Motor neuron (in vitro differentiated cells): ENCODE measurements at regions not wholly inside any gene's neighbourhood (a gene's known extent, or its start where the extent isn't known, plus 50 kb on each side); places are given as distances from the start of the nearest gene placed in this dataset.
A peak's percentile ranks its signal among the peaks of the same experiment; 100 is the strongest.
"Not testable (repeated sequence)": the region's sequence is repeated elsewhere in the genome, so short reads cannot be mapped to it uniquely, and the experiment has no call there.

Experiments
- ATAC-seq, 8 experiments: fragments of 200-7000 bp; cut with Tn5 transposase; replicated peaks in 6 of 8; 2 replicates each; pipeline ENCODE4 v1.8.0; 2021; ENCODE audit warnings: mild to moderate bottlenecking in 8 of 8, moderate library complexity in 8 of 8
- H3K27ac ChIP-seq, 2 donors: fragments of 250-450 bp; sonication (Bioruptor Pico); 2 replicates each; pipeline ENCODE4 v1.9.0; 2021; ENCODE audit warnings: antibody characterized with exemption in 2 of 2, mild to moderate bottlenecking in 2 of 2, moderate library complexity in 1 of 2
- H3K4me1 ChIP-seq, 2 donors: fragments of 250-450 bp; sonication (Bioruptor Pico); replicated peaks in 1 of 2; 2 replicates each; pipeline ENCODE4 v1.6.1; 2021; ENCODE audit warnings: antibody characterized with exemption in 2 of 2, mild to moderate bottlenecking in 2 of 2, moderate library complexity in 1 of 2
- H3K4me3 ChIP-seq, 5 donors: fragments of 250-450 bp; sonication (Bioruptor Pico); 2 replicates each; pipeline ENCODE4 v1.9.0; 2021; ENCODE audit warnings: antibody characterized with exemption in 5 of 5, mild to moderate bottlenecking in 5 of 5, moderate library complexity in 4 of 5
- WGBS, 10 experiments: fragments of 450-650 bp; shearing (Covaris generic); methylation state at CpG; one replicate each; pipeline ENCODE4 v1.0.0; 2022; 5-methylcytosine and 5-hydroxymethylcytosine counted together
- in situ Hi-C, 9 experiments: fragments of 400-800 bp; cut with MboI; loops; one replicate each; pipeline ENCODE4 v1.15.0; 2021; ENCODE audit warnings: low sequenced_read_pairs in 9 of 9, low pct_unique_long_range_greater_than_20kb in 2 of 9; ENCODE audit not compliant: unreplicated experiment in 9 of 9

DNA sequence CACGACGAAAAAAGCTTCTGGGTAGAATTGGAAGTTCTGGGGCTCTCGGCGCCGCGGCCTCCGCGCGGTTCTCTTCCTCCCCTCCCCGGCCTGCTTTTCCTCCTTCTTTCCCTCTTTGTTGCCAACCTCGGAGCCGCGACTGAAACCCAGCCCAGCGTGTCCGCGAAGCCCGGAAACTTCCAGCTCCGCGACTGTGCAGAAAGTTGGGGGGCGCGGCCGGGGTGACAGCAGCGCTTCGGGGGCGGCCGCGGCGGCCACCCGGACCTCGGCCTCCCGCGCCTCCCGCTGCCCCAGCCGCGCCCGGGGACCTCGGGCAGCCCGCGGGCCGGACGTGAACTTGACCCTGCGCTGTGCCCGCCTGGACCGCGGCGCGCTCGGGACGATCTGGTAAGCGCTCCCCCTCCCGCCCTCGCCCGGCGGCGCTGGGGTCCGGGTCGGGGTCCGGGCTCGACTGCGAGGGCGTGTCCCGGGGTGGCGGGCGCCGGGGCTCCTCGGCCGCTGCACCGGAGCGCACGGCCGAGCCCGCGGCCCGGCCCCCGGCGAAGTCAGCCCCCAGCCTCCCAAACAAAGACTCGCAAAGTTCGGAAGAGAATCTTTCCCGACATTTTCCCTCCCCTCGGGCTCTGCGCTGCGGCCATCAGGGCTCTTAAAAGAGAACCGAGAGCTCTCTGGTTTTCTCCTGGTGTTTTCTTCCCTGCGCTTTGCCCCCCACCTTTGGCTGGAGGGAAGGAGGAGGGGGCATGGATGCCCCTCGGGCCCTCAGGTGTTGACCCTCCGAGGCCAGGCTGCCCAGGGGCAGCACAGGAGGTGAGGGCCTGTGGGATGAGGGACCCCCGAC is 67.9 kb upstream of the WNT7B start:
- ATAC-seq, result peak in 7 of 8 experiments; percentile 20 to 64 (median 45)
- Histone ChIP-seq H3K4me3 (peak overlapping the region in 1 of 5 donors; percentile 12), H3K27ac (no peak overlapping the region), H3K4me1 (no peaks in the 10 kb centered on the region)
- WGBS, 10 experiments, result 0 to 14% (median 0%) methylated on average over 1 to 6 of the region's 87 CpGs; no CpG with 5 or more reads in 7 of the 10 experiments
- in situ Hi-C loops, result no loop called here

DNA sequence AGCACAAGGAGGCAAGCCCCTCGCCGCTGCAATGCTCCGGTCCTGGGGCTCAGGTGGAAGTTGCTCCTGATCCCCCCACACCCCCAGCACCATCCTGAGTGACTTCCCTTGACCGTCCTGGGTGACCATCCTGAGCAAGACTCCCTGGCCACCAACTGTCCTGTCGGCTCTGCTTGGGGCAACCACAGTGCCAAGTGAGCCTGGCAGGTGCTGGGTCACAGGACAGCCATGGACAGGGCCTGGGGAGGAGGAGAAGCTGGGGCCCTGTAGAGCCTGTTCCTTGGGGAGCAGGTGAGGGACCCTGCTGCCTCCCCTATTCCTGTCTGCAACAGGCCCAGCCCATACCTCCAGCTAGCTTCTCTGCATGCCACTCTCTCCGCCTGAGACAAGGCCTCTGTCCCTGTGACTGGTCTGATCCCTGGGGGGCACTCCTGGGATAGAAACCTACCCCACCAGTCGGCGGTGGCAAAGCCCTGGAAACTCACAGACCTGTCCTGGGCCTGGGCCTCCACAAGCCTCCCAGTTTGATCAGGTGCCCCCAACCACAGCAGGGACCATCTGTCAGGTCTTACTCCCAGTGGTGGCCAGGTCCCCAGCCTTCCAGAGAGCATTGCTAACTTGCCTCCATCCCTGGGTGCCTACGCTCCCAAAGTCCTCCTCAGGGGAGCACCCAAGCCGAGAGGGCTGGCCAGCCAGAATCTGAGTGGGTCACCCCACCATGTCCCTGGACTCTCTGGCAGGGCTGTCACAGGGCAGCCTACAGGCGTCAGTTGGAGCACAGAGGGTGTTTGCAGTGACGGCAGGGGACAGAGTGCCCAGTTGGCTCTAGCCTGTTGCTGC is 68.7 kb upstream of the WNT7B start:
- H3K27ac ChIP-seq, result no peak overlapping the region
- no peak overlapping the region for H3K4me3 ChIP-seq
- in situ Hi-C loops, result no loop called here
- H3K4me1 ChIP-seq, result no peaks in the 10 kb centered on the region
- ATAC-seq, result peak in 1 of 8 experiments; percentile 6
- WGBS, 10 experiments, result 48 to 75% (median 65%) methylated on average over 2 to 5 of the region's 12 CpGs; no CpG with 5 or more reads in 6 of the 10 experiments

DNA sequence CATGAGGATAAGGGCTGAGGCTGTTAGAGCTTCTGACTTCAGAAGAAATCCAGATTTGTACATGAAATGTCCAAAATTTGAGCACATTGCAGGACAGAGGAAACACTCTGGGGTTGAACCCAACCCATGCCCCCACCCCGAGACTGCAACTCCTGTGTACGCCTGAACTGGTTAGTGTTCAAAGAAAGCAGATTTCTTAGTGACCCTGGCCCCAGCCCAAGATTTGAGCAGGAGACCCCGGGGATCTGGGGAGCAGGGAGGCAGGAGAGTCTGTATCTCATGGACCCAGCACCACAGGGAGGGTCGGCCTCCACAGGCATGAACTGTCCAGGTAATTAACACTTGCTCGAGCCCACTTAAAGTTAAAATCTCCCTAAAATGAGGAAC is 69.3 kb upstream of the WNT7B start:
- ATAC-seq, result no peak
- no peaks in the 10 kb centered on the region for H3K4me1 ChIP-seq
- no peak overlapping the region for H3K4me3 ChIP-seq
- WGBS, 10 experiments, result 0 to 100% (median 62%) methylated on average over 1 to 4 of the region's 5 CpGs; no CpG with 5 or more reads in 4 of the 10 experiments
- in situ Hi-C loops, result no loop called here
- no peak overlapping the region for H3K27ac ChIP-seq

DNA sequence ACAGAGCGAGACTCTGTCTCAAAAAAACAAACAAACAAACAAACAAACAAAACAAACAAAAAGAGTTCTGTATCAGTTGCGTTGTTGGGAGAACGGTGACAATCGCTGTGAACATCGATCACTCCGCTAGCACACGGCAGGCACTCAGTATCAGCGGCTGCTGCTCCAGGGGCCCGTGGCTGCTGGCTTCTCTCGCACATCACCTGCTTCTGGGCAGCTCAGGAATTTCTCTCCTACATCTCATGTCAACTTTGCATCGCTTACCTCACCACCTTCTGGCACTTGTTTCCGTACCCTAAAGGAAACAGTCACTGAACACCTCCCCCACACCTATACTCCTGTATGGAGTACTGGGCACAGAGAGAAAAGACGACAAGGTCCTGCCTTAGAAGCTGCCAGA is 70.3 kb upstream of the WNT7B start:
- no peak overlapping the region for H3K4me3 ChIP-seq
- no peaks in the 10 kb centered on the region for H3K4me1 ChIP-seq
- 20 to 100% (median 73%) methylated on average over 1 to 5 of the region's 13 CpGs; no CpG with 5 or more reads in 2 of the 10 experiments for WGBS, 10 experiments
- no peak for ATAC-seq
- H3K27ac ChIP-seq, result no peak overlapping the region
- in situ Hi-C loops, result no loop called here

DNA sequence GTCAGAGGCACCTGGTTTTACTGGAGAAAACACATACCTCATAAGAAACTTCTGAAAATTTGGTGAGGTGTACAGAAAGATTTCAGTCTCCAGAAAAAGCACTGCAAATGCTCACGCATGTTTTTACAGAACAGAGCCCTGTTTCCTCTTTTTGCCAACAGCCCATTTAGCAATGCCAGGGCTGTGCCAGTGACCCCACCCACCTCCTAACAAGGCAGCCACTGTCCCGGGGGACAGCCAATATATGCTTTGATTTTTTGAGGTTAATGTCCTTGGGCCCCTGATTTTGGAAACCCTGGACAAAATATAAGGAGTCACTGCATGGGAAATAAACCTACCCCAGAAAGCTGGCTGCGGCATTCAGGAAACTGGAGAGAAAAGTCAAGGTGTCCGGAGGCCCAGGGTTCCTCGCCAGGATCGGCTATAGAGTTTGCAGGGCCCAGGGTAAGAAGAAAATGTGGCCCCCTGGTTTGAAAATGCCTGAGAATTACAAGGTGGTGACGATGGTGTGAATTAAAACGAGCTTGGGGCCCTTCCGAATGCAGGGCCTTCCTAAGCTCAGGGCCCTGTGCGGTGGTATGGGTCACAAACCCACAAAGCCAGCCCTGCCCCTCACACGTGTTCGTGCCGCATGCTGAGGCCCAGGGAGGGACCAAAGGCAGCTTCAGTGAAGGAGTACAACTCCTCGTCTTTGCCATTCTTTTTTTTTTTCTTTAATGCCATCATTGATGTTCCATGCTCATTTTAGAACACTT is 71.1 kb upstream of the WNT7B start:
- no peak overlapping the region for H3K27ac ChIP-seq
- peak in 1 of 8 experiments; percentile 12 for ATAC-seq
- peaks cover 0 to 2% of the 10 kb centered on the region in 2 donors for H3K4me1 ChIP-seq
- WGBS, 10 experiments, result 11 to 71% (median 59%) methylated on average over 3 to 13 of the region's 14 CpGs; no CpG with 5 or more reads in 1 of the 10 experiments
- no peak overlapping the region for H3K4me3 ChIP-seq
- in situ Hi-C loops, result no loop called here

DNA sequence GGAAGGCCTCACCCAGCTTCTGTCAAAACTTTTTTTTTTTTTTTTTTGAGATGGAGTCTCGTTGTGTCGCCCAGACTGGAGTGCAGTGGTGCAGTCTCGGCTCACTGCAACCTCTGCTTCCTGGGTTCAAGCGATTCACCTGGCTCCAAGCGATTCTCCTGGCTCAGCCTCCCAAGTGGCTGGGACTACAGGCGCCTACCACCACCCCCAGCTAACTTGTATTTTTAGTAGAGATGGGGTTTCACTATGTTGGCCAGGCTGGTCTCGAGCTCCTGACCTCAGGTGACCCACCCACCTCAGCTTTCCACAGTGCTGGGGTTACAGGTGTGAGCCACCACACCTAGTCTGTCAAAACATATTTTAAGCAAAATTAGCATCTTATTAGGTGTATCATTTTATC is 71.7 kb upstream of the WNT7B start:
- H3K4me1 ChIP-seq, H3K4me3 ChIP-seq, in situ Hi-C loops, H3K27ac ChIP-seq, ATAC-seq: not testable (repeated sequence)
- 50 to 93% (median 73%) methylated on average over 1 to 5 of the region's 7 CpGs; no CpG with 5 or more reads in 3 of the 10 experiments for WGBS, 10 experiments

DNA sequence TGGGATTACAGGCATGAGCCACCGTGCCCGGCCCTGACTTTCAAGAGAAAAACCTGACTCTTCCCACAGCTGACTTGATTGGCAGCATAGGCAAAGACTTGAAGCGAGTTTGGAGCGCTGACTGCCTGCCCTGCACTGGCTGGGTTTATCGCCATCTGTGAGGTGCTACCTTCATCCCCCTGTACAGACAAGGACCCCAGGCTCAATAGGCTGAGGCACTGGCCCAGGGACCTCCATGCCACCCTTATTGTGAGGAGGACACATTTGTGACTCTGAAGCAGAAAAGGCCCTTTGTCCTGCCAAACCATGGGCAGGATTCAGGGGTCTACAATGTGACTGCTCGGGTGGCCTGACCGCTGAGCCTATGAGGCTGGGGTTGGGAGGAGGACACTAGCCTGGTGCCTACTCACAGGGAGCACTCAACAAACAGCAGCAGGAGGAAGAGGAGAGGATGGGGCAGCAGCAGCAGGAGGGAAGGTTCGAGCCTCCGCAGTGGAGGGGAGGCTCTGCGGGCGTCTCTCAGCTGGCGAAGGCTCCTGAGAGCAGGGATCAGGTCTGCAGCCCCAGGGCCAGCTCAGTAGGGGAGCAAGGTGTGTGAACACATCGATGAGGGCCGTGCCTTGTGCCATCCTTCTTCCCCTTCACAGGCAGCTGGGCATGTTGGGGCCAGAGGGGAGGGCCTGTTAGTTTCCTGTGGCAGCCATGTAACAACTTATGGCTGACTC is 72.9 kb upstream of the WNT7B start:
- Histone ChIP-seq H3K27ac (no peak overlapping the region), H3K4me1 (peaks cover 0 to 12% of the 10 kb centered on the region in 2 donors)
- ATAC-seq, result no peak

DNA sequence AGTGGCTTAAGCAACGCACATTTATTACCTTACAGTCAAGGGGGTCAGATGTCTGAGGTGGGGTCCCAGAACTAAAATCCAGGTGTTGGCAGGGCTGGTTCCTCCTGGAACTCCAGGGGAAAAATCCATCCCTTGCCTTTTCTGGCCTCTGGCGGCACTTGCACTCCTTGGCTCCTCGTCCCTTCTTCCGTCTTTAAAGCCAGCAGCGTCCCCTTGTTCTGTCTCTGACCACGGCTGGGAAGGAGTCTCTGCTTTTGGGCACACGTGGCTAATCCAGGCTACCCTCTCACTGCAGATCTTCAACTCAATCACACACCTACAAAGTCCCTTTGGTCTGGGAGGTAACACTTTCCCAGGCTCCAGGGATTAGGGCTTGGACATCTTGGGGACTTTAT is 73.5 kb upstream of the WNT7B start:
- H3K27ac ChIP-seq, result no peak overlapping the region

More for the DNA sequence above, 72.9 kb upstream of the WNT7B start:
- H3K4me3 ChIP-seq, result no peak overlapping the region
- in situ Hi-C loops, result no loop called here
- WGBS, 10 experiments, result 40 to 100% (median 77%) methylated on average over 1 to 5 of the region's 14 CpGs; no CpG with 5 or more reads in 3 of the 10 experiments

DNA sequence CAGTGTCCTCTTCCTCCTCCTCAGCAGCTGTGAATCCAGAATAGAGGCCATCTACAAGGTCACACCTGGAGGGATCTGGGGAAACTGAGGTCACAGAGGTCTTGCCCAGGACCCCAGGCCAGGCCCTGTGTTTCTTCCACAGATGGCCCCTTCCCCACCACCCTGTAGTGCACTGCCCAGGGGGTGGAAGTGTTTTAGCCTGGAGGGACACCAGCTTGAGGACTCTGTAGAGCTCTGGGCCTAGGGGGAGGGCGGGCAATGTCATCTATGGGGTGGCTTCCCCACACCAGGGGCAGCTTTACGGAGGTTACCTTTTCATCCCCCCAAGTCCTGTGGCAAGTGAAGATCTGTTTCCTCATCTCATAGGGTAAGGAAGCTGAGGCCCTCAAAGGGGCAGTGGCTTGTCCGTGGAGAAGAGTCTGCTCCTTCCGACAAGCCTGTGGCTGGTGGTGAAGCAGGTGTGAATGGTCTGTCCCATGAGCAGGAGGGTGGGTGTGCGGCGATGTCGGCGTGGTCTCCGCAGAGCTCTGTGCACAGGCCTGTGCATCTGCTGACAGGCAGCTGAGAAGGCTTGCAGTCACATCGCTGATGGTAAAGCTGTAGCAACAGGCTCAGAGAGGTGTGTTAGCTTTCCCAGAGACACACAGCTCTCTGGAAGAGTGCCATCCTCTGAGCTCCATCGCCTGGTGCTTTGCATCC is 74.1 kb upstream of the WNT7B start:
- ATAC-seq, result no peak
- in situ Hi-C loops, result no loop called here
- Histone ChIP-seq H3K27ac (no peak overlapping the region), H3K4me1 (peaks cover 0 to 12% of the 10 kb centered on the region in 2 donors), H3K4me3 (no peak overlapping the region)
- 60 to 87% (median 80%) methylated on average over 1 to 4 of the region's 11 CpGs; no CpG with 5 or more reads in 5 of the 10 experiments for WGBS, 10 experiments

More for the DNA sequence above, 73.5 kb upstream of the WNT7B start:
- H3K4me3 ChIP-seq, result no peak overlapping the region
- 40 to 93% (median 63%) methylated on average over 1 to 7 of the region's 7 CpGs; no CpG with 5 or more reads in 4 of the 10 experiments for WGBS, 10 experiments
- no peak for ATAC-seq
- in situ Hi-C loops, result no loop called here
- H3K4me1 ChIP-seq, result peaks cover 0 to 12% of the 10 kb centered on the region in 2 donors

DNA sequence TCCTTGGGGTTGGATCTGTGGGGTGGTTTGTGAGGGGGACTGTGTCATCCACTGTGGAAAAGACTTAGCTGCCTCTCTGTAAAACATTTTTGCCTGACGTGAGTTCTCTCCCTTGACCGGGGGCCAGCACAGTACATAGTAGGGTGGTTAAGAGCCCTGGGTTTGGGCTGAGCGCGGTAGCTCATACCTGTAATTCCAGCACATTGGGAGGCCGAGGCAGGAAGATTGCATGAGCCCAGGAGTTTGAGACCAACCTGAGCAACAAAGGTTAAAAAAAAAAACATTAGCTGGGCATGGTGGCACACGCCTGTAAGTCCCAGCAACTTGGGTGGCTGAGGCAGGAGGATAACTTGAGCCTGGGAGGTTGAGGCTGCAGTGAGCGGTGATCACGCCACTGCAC is 74.7 kb upstream of the WNT7B start:
- no peak for ATAC-seq

DNA sequence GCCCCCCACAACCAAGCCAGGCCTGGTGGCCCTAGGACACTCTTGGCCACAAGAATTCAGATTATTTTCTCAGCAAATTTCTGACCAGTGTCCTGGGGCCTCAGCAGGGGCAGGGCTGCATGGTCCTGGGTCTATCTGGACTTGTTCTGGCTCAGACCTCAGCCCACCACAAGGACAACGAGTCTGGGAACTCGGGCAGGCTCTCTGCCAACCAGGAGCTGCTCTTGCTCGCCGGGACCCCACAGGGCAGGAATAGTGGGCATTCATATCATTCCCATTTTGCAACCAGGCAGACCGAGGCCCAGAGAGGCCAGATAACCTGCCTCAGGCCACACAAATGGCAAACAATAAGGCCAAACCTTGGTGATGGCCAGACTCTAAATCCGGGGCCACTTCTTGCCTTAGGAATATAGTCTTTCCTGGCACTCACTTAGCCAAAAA is 75.4 kb upstream of the WNT7B start:
- in situ Hi-C loops, result no loop called here
- Histone ChIP-seq H3K27ac (no peak overlapping the region), H3K4me3 (no peak overlapping the region), H3K4me1 (peaks cover 0 to 14% of the 10 kb centered on the region in 2 donors)
- WGBS, 10 experiments, result 7 to 82% (median 30%) methylated on average over 2 to 6 of the region's 6 CpGs; no CpG with 5 or more reads in 5 of the 10 experiments
- ATAC-seq, result no peak

More for the DNA sequence above, 74.7 kb upstream of the WNT7B start:
- in situ Hi-C loops, result no loop called here
- H3K4me3 ChIP-seq, result no peak overlapping the region
- 17 to 100% (median 70%) methylated on average over 1 to 5 of the region's 8 CpGs; no CpG with 5 or more reads in 2 of the 10 experiments for WGBS, 10 experiments
- peaks cover 0 to 14% of the 10 kb centered on the region in 2 donors for H3K4me1 ChIP-seq
- H3K27ac ChIP-seq, result no peak overlapping the region
